ENCODE measurements at regions not wholly inside any gene's neighbourhood (a gene's known extent, or its start where the extent isn't known, plus 50 kb on each side); places are given as distances from the start of the nearest gene placed in this dataset.

DNA sequence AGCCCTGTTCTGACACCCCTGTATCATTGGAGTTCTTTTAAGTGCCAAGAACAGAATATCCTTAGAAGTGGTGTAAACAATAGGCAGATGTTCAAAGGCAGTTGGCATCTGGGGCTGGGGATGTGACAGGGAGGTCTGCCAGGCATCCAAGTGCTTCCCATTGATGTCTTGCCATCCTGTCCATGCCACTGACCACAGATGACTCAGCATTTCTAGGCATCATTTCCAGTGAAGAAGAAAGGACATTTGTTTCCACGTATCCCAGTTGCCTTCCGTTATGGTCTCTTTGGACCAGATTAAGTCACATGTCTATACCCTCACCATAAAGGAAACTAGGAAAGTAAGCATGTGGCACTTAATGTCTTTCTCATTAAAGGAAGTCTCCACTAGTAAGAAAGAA is 76.7 kb upstream of the BARX2 start:
- no CpG with 5 or more reads among the region's 2 CpGs for WGBS (ENCODE audit: extremely low coverage, insufficient read length, low lambda C conversion rate)
- H3K36me3 Mint-ChIP-seq (ENCODE audit: insufficient read depth in 1 of 3, low read depth in 3 of 3) = no peaks in the 10 kb centered on the region
- H3K14ac ChIP-seq (ENCODE audit: insufficient read depth, low read length) = no peak overlapping the region
- no peak overlapping the region for H3K27ac Mint-ChIP-seq
- DNase-seq = no peak
- no peak overlapping the region for H4K8ac ChIP-seq (replicated peaks; ENCODE audit: insufficient read length, low read depth, low read length)
- no peak overlapping the region for H4K5ac ChIP-seq (ENCODE audit: insufficient read length, low read depth, low read length)
- no peaks in the 10 kb centered on the region for H3K9me3 ChIP-seq (ENCODE audit: control insufficient read depth, low read depth, low read length)
- H3K79me1 ChIP-seq (ENCODE audit: insufficient read depth, low read depth, low read length, poor library complexity, severe bottlenecking) = no peaks in the 10 kb centered on the region
- H2AFZ ChIP-seq (ENCODE audit: low read length) = no peak overlapping the region
- no peak overlapping the region for H3K9ac ChIP-seq (ENCODE audit: extremely low read depth, insufficient read length, low read length)
- H3K23me2 ChIP-seq (ENCODE audit: insufficient read length, low read depth, low read length, poor library complexity, severe bottlenecking) = no peaks in the 10 kb centered on the region
- no peaks in the 10 kb centered on the region for H3K27me3 ChIP-seq (ENCODE audit: insufficient read depth, low read length)
- no peak overlapping the region for H3K4ac ChIP-seq (ENCODE audit: low read depth, low read length)
- no peaks in the 10 kb centered on the region for H3K9me3 Mint-ChIP-seq
- H3K27me3 Mint-ChIP-seq (ENCODE audit: low read depth) = peaks cover 7% of the 10 kb centered on the region
- no peak overlapping the region for H2BK15ac ChIP-seq (ENCODE audit: low read depth, low read length)
- no peak overlapping the region for H3K4me2 ChIP-seq (ENCODE audit: insufficient read depth, insufficient read length, low read length)
- no peak overlapping the region for H2BK120ac ChIP-seq (ENCODE audit: low read depth, low read length, poor library complexity, severe bottlenecking)
- H4K91ac ChIP-seq (ENCODE audit: insufficient read length, low read depth, low read length) = no peak overlapping the region
- H2AK5ac ChIP-seq (ENCODE audit: insufficient read length, low read length) = no peak overlapping the region
- H3T11ph ChIP-seq (ENCODE audit: low read length) = no peak overlapping the region
- H3K4me3 Mint-ChIP-seq = no peak overlapping the region
- H3K23ac ChIP-seq (ENCODE audit: insufficient read length, low read depth, low read length) = no peak overlapping the region
- no peak overlapping the region for H2BK12ac ChIP-seq (ENCODE audit: insufficient read length, low read depth, low read length)
- H2BK5ac ChIP-seq (ENCODE audit: insufficient read length, low read length) = no peak overlapping the region
- no peak overlapping the region for H3K18ac ChIP-seq (ENCODE audit: insufficient read length, low read depth, low read length)
- H4K20me1 ChIP-seq (ENCODE audit: control insufficient read depth, insufficient read depth, insufficient read length) = no peaks in the 10 kb centered on the region
- H3K27ac ChIP-seq (ENCODE audit: insufficient read length, low read depth, low read length) = no peak overlapping the region
- no peak overlapping the region for H2BK20ac ChIP-seq (ENCODE audit: low read depth, low read length, poor library complexity, severe bottlenecking)
- peaks cover 9 to 13% of the 10 kb centered on the region in 2 experiments for H3K4me1 Mint-ChIP-seq
- H3K4me1 ChIP-seq (ENCODE audit: insufficient read depth, low read length) = no peaks in the 10 kb centered on the region
- H3K56ac ChIP-seq (ENCODE audit: insufficient read length, low read depth, low read length) = no peak overlapping the region
- H3K79me2 ChIP-seq (ENCODE audit: insufficient read depth, low read length) = no peaks in the 10 kb centered on the region
- no peak for TF ChIP-seq CTCF (conservative IDR thresholded peaks at IDR 0.05)

Data from H9 (cell line).